Stimulated activated CD8-positive, alpha-beta memory T cell treated with anti-CD3 and anti-CD28 coated beads, Interleukin-2, amount 100 ng/mL, for 48 hours (primary cell): ENCODE measurements at regions not wholly inside any gene's neighbourhood (a gene's known extent, or its start where the extent isn't known, plus 50 kb on each side); places are given as distances from the start of the nearest gene placed in this dataset.
"Not testable (repeated sequence)": the region's sequence is repeated elsewhere in the genome, so short reads cannot be mapped to it uniquely, and the experiment has no call there.

ENCODE experiments used
- DNase-seq, 2 donors: peaks; one replicate each; pipeline ENCODE4 v3.0.0-alpha.2; 2020; ENCODE audit warnings: low read depth in 2 of 2

DNA sequence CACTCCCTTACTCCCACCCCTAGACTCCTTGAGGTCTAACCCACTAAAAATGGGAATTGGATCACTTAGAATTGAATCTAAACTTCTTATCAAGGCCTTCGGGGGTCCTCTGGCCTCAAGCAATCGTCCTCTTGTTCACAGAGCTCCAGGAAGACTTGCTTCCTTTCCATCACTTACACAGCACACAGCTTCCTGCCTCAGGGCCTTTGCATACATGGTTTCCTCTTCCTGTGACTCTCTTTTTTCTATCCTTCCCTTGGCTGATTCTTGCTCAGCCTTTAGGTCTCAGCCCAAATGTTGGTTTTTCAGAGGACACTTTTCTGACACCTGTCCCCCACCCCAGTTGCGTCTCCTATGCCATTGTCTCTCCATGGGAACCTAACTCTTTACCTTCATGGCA lies 50.0 kb upstream of the ALDH1B1 start:
- DNase-seq, result no peak

DNA sequence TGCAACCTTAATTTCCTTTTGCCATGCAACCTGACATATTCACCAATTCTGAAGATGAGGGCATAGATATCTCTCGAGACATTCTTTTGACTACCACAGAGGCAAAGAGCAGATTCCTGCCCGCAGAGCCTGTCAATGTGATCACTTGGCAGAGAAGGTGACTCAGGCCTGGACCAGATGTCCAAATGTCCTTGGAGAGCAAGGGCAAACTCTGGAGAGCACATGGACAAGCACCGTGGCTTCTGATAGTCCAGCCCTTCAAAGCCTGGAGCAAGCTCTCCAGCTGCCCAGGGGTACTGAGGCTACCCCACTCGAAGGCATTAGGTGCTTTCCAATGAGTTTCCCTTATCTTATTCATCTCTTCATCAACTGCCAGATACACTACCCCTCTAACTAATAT lies 50.4 kb upstream of the ALDH1B1 start:
- no peak for DNase-seq

DNA sequence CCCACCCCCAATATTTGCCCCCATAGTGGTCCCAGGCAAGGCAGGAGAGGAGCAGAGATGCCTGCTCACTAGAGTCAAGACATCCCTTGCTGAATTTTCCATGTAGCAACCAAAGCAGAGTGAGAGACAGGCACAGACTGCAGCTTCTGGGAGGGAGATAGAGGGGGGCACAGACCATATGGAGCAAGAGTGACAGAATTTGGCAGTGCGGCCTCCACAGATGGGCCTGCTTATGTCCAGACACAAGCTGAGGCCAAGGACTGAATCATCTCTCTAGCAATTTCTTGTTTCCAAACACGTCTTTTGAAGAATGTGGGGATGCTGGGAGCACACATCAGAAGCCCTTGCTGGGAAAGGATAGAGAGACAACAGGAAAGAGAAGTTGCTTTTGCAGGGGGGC lies 53.0 kb upstream of the ALDH1B1 start:
- no peak for DNase-seq

DNA sequence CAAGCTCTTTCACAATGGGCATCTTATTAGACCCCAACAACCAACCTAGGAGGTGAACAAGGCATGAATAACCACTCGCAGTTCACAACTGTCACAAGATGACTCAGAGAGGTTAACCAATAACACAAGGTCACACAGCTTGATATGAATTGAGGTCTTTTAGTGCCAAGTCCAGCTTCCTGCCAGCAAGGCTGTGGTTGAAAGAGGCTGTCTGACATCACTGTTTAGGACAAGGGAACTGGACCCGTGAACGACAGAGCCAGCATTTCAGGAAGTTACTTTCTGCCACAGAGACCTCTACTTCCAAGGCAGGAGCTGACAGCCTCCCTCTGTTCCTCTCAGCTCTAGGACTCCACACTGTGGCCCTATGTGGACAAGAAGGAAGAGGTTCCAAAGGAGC lies 53.4 kb upstream of the ALDH1B1 start:
- no peak for DNase-seq

DNA sequence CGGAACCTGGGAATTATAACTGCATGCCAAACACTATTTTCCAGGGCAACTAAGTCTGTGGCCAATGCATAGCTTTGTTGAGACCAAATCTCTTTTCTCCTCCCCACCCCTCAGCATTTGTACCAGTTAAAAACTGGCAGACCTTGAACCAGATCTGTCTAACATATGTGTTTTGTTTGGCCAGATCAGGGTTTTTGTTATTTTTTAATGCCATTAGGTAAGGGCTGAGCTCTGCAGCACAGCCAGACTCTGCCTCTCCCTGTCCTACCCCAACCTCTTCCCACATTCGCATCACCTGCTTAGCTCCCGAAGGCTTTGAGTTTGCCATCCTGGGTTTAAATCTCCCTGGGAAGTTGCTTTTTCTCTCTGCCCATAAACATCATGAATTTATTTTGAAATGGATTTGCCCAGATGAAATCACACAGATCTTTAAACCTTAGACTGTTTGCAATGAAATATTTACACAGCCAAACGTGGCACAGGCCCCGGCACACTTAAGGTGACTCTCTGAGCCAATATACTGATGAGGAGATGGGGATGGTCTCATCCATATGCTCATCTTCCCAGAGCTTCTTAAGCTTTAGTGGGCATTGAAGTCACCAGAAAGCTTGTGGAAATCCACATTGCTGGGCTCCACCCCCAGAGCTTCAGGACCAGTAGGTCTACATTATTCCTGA lies 54.0 kb upstream of the ALDH1B1 start:
- no peak for DNase-seq

DNA sequence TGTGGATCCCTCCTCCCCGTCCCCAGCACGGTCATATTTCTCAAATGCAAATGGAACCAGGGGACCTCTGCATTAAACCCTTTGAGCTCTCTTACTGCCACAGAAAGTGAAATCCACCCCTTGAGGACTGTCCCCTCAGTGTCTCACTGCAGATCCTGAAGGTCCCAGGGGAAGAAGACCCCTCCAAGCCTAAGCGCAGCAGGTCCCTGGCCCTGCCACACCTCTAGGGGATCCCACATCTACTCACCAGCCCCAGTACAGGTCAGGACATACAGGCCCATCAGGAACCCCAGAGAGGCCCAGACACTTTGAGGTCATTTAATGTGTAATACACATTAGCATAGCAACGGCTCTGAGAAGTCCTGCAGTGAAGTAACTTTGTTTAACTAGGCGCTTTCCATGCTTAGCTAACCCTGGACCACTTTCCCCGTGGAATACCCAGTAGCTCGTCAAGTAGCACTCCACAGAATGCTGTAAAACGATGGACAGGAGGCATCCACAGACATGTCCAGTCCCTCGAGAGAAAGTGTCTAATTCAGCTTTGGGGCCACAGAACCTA lies 54.7 kb upstream of the ALDH1B1 start:
- no peak for DNase-seq

DNA sequence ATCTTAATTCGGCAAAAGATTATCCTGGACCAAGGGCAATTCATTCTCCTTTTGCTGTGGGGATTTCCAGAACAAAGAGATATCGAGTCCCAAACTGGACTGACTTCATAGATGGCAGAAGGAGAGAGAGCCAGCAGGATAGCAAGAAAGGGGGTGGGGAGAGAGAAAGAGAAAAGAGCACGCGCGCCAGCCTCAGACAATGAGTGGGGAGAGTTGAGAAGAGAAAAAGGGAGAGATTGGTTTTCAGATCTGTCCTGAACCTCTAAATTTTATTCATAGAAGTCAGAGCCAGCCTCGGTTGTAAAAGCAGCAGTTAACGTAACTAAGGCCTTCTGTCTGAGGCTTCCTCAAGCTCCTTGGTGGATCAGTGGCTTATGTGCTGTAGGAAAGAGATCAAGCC lies 55.3 kb upstream of the ALDH1B1 start:
- no peak for DNase-seq

DNA sequence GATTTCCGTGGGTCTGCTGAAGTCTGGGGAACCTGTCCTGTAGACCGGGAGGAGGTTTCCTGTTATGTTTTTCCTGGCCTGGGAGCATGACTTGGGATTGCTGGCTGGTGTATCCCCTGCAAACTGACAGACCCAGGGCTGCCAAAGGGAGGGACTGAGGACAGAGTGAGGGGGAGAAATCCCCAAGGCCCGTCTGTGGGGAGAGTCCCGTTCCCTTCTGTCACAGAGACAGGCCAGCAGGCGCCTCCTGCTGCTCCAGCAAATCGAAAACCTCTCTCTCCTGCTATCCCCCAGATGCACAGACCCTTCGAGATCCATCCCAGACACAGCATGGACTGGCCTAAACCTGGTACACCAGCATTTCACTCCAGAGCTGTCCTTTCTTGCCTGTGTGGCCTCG lies 56.2 kb upstream of the ALDH1B1 start:
- DNase-seq, result no peak

DNA sequence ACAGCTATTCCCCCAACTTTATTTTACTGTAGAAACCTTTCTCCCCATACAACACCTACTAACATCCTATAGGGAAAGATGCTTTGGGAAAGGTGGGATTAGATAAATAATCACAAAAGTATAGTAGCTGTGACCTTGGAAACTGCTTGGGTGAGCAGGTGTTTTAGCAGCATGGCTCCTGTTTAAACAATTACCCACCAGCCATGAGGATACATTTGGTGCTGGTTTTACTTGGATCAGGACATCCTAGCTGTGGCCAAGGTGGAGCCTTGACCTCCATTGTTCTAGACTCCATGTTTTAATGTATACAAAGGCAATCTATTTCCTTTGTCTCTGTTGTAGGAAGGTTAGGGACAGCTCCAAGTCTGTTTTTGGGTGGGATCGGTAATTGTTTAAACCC lies 56.8 kb upstream of the ALDH1B1 start:
- DNase-seq, result no peak

DNA sequence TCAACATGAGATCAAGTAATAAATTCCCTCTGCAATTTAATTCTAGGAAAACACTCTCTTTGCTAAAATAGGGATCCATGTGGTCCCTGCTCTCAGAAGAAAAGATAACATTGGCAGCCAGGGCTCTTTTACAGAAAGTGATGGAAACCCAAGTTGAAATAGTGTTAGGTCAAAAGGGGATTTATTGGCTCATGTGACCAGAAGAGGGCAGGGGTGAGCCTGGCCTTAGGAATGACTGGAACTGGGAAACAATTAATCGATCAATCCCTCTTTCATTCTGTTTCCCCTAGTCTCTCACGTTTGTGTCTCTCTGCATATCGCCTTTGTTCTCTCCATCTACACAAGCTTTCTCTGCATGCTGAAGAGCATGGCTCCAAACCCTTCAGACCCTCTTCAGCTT lies 58.3 kb upstream of the ALDH1B1 start:
- DNase-seq, result no peak

DNA sequence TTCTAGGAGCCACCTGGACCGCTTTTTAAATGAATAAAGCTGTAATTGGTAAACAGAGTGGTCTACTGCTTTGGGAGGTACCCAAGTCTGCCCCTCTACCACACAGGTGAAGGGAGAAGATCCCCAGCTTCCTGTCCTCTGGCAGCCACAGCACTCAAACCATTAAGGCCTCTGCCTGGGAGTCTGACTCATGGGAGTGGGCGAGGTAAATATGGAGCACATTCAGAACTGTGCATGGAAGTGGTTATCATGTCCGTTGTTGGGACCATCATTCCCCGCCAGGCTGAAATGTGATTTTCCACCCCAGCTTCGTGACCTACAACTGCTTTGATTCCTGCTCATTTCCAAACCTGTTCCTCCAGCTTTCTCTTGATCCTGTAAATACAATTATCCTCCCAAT lies 59.5 kb upstream of the ALDH1B1 start:
- DNase-seq, result no peak

DNA sequence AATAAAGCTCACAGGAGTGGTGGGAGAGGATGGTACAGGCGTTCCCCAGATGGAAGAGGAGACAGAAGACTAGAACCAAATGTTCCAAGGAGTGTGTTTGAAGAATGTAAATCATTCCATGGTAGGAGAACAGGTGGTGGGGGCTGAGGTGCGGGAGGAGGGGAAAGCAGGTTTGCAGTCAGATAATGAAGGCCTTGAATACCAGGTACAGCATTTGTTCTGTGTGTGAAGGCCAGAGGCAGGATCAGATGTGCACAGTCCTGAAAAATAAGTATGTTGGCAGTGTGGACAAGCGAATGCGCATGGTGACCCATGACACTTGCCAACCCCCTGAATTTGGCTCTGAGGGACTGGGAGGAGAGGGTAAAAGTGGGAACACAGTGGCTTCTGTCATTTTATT lies 59.9 kb upstream of the ALDH1B1 start:
- no peak for DNase-seq

DNA sequence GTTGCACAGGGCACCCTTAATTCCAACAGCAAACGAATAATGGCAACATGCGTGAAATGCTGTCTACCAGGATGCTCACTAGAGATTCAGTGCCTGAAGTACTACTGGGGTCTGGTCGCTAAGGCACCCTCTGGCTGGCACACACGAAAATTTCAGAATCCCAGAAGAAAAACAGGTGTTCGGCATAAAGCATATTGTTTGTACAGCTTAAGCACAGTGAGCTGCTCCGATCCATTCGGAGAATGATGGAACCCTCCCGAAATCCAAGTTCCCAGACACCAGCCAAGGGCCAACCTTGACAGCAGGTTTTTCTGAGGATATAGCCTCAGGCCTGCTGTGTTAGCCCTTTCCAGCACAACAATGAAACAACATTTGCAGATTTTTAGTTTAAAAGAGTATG lies 61.4 kb upstream of the ALDH1B1 start:
- DNase-seq, result no peak

DNA sequence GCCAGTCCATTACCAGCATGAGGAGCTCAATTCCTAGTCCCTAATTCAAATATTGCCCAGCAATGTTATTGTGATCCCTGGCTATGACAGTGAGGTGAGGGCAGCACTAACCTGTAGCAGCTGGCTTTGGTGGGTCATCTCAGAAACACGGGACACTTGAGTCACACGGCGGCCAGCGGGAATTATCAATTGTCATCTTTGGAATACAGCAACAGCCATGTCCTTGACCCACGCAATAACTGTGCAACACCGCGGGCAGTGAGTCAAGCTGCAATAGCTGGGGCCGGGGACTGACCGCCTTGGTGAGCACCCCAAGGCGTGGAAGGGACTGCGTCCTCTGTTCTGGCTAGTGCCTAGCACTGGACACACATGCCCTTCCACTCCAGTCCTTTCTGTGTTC lies 62.5 kb upstream of the ALDH1B1 start:
- DNase-seq, result no peak

DNA sequence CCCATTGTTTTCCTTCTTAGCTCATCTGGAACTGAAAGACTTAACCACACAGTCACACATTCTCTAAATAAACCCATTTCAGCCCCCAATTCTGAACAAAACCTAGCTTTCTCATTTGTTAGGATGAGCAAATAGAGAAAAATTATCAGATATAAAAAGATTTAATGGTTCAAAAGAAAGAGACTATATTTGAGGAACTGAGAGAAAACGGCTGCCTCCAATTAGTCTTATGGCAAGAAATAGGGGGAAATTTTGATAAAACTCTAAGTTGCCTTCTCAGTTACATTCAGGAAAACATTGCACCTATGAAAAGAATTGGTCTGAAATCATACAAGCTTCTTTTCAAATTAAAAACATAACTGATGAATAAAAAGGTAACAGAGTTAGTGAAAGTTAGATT lies 63.7 kb upstream of the ALDH1B1 start:
- DNase-seq, result no peak

DNA sequence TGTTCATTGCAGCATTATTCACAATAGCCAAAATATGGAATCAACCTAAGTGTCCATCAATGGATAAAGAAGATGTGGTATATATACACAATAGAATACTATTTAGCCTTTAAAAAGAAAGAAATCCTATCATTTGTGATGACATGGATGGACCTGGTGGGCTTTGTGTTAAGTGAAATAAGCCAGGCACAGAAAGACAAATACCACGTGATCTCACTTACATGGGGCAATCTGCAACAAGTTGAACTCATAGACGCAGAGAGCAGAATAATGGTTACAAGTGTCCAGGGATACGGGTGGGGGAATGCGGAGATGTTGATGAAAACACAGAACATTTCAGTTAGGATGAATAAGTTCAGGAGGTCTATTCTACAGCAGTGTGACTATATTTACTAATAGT lies 66.4 kb upstream of the ALDH1B1 start:
- DNase-seq, result no peak

DNA sequence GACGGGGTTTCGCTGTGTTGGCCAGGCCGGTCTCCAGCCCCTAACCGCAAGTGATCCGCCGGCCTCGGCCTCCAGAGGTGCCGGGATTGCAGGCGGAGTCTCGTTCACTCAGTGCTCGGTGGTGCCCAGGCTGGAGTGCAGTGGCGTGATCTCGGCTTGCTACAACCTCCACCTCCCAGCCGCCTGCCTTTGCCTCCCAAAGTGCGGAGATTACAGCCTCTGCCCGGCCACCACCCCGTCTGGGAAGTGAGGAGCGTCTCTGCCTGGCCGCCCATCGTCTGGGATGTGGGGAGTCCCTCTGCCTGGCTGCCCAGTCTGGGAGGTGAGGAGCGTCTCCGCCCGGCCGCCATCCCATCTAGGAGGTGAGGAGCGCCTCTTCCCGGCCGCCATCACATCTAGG lies 68.3 kb upstream of the ALDH1B1 start:
- DNase-seq, result not testable (repeated sequence)

DNA sequence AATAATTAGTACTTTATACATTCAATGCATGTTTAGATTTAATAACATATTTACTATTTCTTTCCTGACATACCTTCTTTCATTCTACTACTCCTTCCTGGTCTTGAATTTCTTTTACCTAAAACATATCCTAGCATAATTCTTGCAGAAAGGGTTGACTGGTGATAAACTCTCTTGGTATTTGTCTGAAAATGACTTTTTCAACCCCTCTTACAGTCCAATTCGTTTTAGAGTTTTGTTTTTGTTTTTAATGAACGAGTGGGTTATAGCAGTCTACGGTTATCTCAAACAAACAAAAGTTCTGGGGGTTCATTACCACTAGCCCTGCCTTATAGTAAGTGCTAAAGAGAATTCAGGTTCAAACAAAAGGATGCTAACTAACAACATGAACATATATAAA lies 69.6 kb upstream of the ALDH1B1 start:
- no peak for DNase-seq

DNA sequence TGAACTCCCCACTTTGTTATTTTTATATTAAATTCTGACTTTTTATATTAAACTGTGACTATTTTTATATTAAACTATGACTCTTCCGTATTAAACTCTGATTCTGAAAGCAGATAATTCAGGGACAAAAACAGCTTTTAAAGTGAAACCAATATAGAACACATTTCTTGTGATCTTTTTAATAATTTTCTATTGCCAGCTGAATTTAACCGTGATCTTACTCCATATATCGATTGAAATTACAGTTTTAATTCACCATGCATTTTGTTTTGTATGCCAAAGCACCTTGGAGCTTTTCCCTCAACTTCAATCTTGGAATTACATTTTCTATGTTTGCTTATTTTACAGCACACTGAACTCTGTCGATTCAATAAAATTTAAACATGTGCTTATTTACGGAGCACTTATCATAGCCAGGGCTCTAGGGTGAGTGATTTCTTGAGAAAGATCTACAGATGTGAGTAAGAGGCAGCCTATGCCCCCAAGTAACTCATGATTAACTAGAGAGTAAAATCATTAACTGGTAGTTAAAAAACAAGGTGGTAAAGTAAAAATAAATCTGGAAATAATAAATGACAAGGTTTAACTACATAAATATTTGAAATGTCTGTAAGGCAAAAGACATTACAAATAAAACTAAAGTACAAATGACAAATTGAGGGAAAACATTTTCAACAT lies 72.9 kb upstream of the ALDH1B1 start:
- no peak for DNase-seq

DNA sequence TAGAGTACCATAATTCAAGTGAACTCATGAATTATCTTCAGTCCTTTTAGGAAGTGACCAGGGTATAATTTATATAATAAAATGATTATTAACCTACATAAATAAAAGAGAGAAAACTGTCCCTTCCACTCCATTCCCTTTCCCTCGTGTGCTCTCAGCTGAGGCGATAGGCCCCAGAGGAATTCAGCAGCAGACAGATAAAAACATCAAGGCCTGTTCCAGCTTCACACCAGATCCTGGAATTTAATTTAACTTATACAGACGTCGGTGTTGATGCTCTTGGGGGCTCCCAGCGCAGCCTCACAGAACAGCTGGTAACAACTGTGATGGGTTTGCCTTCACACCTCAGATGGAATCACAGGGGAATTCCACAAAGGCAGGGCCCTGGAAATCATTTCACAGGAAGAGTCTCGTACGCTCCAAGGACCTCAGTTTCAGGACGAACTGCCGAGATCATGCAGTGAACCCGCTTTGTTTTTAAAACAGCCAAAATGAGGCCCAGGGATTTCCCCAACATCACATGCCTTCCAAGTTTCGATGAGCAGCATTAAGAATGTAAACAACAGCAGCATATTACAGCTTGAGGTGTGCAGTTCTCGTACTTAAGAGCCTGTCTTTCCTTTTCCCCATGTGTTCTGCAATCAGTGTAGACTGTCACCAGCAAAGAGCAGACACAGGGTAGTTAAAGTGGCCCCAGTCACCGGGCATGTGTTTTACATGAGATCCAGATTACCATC lies 73.6 kb upstream of the ALDH1B1 start:
- no peak for DNase-seq

DNA sequence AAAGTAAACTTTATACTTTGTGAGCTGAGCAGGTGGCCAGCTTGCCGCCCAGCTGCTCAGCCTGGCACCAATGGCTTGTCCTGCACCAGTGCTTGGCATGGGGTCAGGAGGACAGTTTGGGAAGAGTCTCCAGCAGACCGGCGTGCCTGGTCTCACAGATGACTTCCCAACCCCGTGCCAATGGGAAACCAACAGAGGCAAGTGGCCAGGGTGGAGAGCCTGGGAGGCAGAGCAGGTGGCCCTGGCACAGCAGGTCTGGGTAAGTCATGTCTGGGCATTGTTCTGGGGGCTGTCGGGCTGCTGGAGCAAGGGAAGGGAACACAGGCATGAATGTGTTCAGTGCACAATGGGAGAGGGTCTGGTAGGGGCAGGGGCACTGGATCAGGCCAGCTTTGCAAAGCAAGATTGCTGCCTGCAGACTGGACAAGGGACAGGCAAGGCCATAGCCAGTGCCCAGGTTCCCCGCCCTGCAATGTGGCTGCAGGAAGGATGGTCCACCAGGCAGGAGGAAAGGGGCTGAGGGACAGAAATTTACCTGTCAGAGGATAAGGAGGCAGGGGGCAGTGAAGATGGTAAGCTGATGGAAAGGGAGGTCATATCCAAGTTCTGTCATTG lies 76.2 kb upstream of the ALDH1B1 start:
- DNase-seq, result no peak

DNA sequence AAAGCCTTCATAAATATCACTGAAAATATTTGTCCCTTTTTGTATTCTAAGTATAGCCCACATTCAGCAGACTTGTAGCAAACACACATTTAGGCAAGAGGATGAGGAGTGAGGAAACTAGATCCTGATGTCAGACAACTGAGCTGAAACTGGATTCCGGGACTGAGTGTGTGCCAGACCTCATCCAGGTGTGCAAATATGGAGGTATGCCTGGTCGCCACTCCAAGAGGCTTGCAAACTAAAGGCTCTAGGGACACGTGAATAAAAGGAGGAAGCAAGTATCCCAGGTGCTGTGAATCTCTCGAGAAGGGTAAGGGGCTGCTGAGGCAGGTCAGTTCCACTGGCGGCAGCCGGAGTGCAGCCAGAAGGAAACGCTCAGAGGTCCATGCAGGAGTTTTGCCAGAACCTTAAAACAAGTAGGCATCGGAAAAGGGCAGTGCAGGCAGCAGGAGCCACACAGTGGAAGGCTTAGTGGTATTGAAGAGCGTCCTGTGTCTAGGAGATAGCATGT lies 77.4 kb upstream of the ALDH1B1 start:
- no peak for DNase-seq
